BJ (cell line): ENCODE measurements at regions not wholly inside any gene's neighbourhood (a gene's known extent, or its start where the extent isn't known, plus 50 kb on each side); places are given as distances from the start of the nearest gene placed in this dataset.

Source experiments
- CTCF ChIA-PET: fragments of 350-600 bp; formaldehyde crosslinking; extraction: SDS; loops from one replicate; lab custom pipeline; 2021; ENCODE audit warnings: antibody characterized with exemption, inconsistent platforms; lab: Yijun Ruan, JAX
- POLR2A ChIA-PET: fragments of 300-600 bp; sonication (Branson Sonifier 250); formaldehyde crosslinking; extraction: SDS; loops from one replicate; lab custom pipeline; 2021; ENCODE audit warnings: antibody characterized with exemption; lab: Charles Lee
- DNase-seq: peaks from one replicate; pipeline ENCODE4 v3.0.0-alpha.2; 2011; ENCODE audit warnings: low read depth
- H3K27me3 ChIP-seq: 2 replicates; pipeline ENCODE4 v1.6.0; 2011; ENCODE audit warnings: low read length; ENCODE audit not compliant: control insufficient read depth, insufficient read depth
- H3K36me3 ChIP-seq: 2 replicates; pipeline ENCODE4 v1.5.1; 2011; ENCODE audit warnings: low read length; ENCODE audit not compliant: control insufficient read depth, insufficient read depth
- H3K4me3 ChIP-seq: 2 replicates; pipeline ENCODE4 v1.5.1; 2011; ENCODE audit warnings: low read depth, mild to moderate bottlenecking, control low read depth, low read length
- CTCF ChIP-seq: IDR thresholded peaks from 2 replicates; pipeline ENCODE4 v1.5.1; 2011; ENCODE audit warnings: low read depth, mild to moderate bottlenecking, control low read depth, inconsistent platforms, low read length, moderate library complexity; ENCODE audit not compliant: insufficient read depth

- TF ChIP-seq CTCF: no peak
- ChIA-PET POLR2A (no interaction called here), CTCF (no interaction called here)
- no peaks in the 10 kb centered on the region for H3K36me3 ChIP-seq
- no peaks in the 10 kb centered on the region for H3K27me3 ChIP-seq
- DNase-seq: no peak
- no peak overlapping the region for H3K4me3 ChIP-seq
Observed at GRCh38 chr2:142598846-142599245, 278.6 kb upstream of the KYNU start.

GRCh38 chr2:142596334-142597088, 281.0 kb upstream of the KYNU start:
- H3K27me3 ChIP-seq: no peaks in the 10 kb centered on the region
- no peak for TF ChIP-seq CTCF
- no peak overlapping the region for H3K4me3 ChIP-seq
- H3K36me3 ChIP-seq: no peaks in the 10 kb centered on the region
- ChIA-PET CTCF (no interaction called here), POLR2A (no interaction called here)
- peak; percentile 27 for DNase-seq

DNA sequence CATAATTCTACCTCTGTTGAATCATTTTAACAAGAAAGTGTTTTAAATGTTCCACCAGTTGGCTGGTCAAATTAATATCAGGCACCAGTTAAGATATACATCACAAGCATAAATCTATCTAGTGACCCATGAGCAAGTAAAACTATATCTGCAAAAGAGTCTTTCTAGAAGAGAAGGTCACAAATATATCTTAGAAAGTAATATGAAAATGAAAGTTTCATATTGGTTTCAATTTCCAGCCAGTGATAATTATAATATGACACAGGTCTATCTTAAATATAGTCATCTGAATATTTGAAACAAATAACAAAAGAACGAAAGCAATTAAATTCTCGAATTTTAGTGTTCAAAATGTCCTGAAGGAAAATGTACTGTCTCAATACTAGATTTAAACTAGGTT, 282.5 kb upstream of the KYNU start:
- no peaks in the 10 kb centered on the region for H3K36me3 ChIP-seq
- no peaks in the 10 kb centered on the region for H3K27me3 ChIP-seq
- H3K4me3 ChIP-seq: no peak overlapping the region
- no peak for TF ChIP-seq CTCF
- POLR2A ChIA-PET: no interaction called here
- CTCF ChIA-PET: no interaction called here
- DNase-seq: no peak

- no peaks in the 10 kb centered on the region for H3K27me3 ChIP-seq
- CTCF ChIA-PET: no interaction called here
- no peak overlapping the region for H3K4me3 ChIP-seq
- no peak for TF ChIP-seq CTCF
- POLR2A ChIA-PET: no interaction called here
- no peak for DNase-seq
- H3K36me3 ChIP-seq: no peaks in the 10 kb centered on the region
Observed at GRCh38 chr2:142592171-142592570, 285.3 kb upstream of the KYNU start.

DNA sequence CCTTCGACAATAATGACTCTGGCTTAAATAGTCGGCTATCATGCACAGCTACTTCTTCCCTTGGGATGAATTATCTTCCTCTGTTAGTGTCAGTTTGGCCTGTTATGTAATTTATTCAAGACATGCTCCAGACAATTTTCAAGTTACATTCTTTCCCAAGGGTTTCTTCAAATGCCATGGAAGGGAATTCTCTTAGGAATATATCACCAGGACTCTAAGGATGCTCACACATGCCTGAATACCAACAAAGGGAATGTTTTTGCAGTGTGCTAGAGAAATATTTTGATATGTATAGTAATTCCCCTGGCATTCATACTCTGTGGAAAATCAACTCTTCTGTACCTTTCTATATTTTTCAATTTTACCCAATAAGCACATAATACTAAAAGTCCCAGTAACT, 286.0 kb upstream of the KYNU start:
- H3K27me3 ChIP-seq: no peaks in the 10 kb centered on the region
- POLR2A ChIA-PET: no interaction called here
- no peaks in the 10 kb centered on the region for H3K36me3 ChIP-seq
- no peak overlapping the region for H3K4me3 ChIP-seq
- DNase-seq: no peak
- CTCF ChIA-PET: no interaction called here
- no peak for TF ChIP-seq CTCF
